H1 (cell line): ENCODE measurements at regions not wholly inside any gene's neighbourhood (a gene's known extent, or its start where the extent isn't known, plus 50 kb on each side); places are given as distances from the start of the nearest gene placed in this dataset.

Experiments
- CTCF ChIA-PET: fragments of 300-600 bp; sonication (Branson Sonifier 250); formaldehyde crosslinking; loops from one replicate; lab custom pipeline; 2021; ENCODE audit not compliant: partially characterized antibody; lab: Charles Lee
- POLR2A ChIA-PET: fragments of 300-600 bp; sonication (Branson Sonifier 250); formaldehyde crosslinking; loops from one replicate; lab custom pipeline; 2021; ENCODE audit warnings: inconsistent platforms; ENCODE audit not compliant: partially characterized antibody; lab: Charles Lee
- DNase-seq, 2 experiments: peaks; one replicate each; pipeline versions ENCODE4 v3.0.0 to v3.0.0-alpha.2; 2010 to 2022; ENCODE audit warnings: low spot score in 2 of 2, low read depth in 1 of 2, mixed read lengths in 1 of 2
- FAIRE-seq: peaks from 2 replicates; lab custom pipeline; 2011; peaks lifted over from hg19 to GRCh38; lab: Jason Lieb, UNC
- H2AFZ ChIP-seq: 2 replicates; pipeline ENCODE4 v1.8.1; 2012; ENCODE audit warnings: low read length, inconsistent platforms
- H2AK5ac ChIP-seq: 2 replicates; pipeline ENCODE4 v1.6.1; 2013; ENCODE audit warnings: low read depth, low read length
- H2BK120ac ChIP-seq: replicated peaks from 2 replicates; pipeline ENCODE3; 2013; ENCODE audit warnings: low read depth, low read length, inconsistent platforms
- H2BK12ac ChIP-seq: 2 replicates; pipeline ENCODE4 v1.6.1; 2013; ENCODE audit warnings: low read depth, low read length
- H2BK15ac ChIP-seq: 2 replicates; pipeline ENCODE4 v1.6.1; 2013; ENCODE audit warnings: low read length
- H2BK20ac ChIP-seq: 2 replicates; pipeline ENCODE4 v1.6.1; 2013; ENCODE audit warnings: low read length
- H2BK5ac ChIP-seq: 2 replicates; pipeline ENCODE4 v1.6.1; 2013; ENCODE audit warnings: low read depth, low read length
- H3K14ac ChIP-seq: 2 replicates; pipeline ENCODE4 v1.6.1; 2013; ENCODE audit warnings: inconsistent platforms; ENCODE audit not compliant: insufficient read length
- H3K18ac ChIP-seq: 2 replicates; pipeline ENCODE4 v1.6.1; 2013; ENCODE audit warnings: low read length; ENCODE audit errors: extremely low read depth
- H3K23ac ChIP-seq: 2 replicates; pipeline ENCODE4 v1.6.1; 2013; ENCODE audit warnings: inconsistent platforms; ENCODE audit not compliant: insufficient read length
- H3K23me2 ChIP-seq: 2 replicates; pipeline ENCODE4 v1.6.1; 2013; ENCODE audit warnings: low read depth, low read length
- H3K27ac ChIP-seq: 2 replicates; pipeline ENCODE4 v1.6.1; 2011; ENCODE audit warnings: low read depth, low read length, inconsistent platforms
- H3K27me3 ChIP-seq, 4 experiments: replicated peaks in 1 of 4; 1 replicate in 1 of 4; 2 replicates in 3 of 4; pipeline versions ENCODE4 v1.6.1 to v1.8.1; 2011 to 2013; ENCODE audit warnings: low read length in 3 of 4, mild to moderate bottlenecking in 3 of 4, inconsistent platforms in 2 of 4, mixed read lengths in 2 of 4, moderate library complexity in 1 of 4; ENCODE audit not compliant: control insufficient read depth in 3 of 4, insufficient read depth in 3 of 4; ENCODE audit errors: extremely low read depth in 1 of 4
- H3K36me3 ChIP-seq, 4 experiments: 2 replicates each; pipeline versions ENCODE4 v1.6.1 to v1.8.1; 2011 to 2013; ENCODE audit warnings: mild to moderate bottlenecking in 4 of 4, low read length in 3 of 4, moderate library complexity in 2 of 4, control low read depth in 1 of 4, inconsistent platforms in 1 of 4; ENCODE audit not compliant: insufficient read depth in 4 of 4, control insufficient read depth in 2 of 4
- H3K4ac ChIP-seq: replicated peaks from 2 replicates; pipeline ENCODE3; 2013; ENCODE audit warnings: low read length, low read depth, mixed read lengths, inconsistent platforms; ENCODE audit not compliant: insufficient read length
- H3K4me1 ChIP-seq, 4 experiments: replicated peaks in 1 of 4; 1 replicate in 1 of 4; 2 replicates in 3 of 4; pipeline versions ENCODE4 v1.6.1 to v1.8.1; 2011 to 2013; ENCODE audit warnings: low read length in 3 of 4, inconsistent platforms in 2 of 4, mixed read lengths in 1 of 4; ENCODE audit not compliant: insufficient read depth in 4 of 4, control insufficient read depth in 3 of 4
- H3K4me2 ChIP-seq, 2 experiments: 2 replicates each; pipeline versions ENCODE4 v1.6.1 to v1.8.1; 2011 to 2013; ENCODE audit warnings: low read depth in 2 of 2, low read length in 2 of 2, control low read depth in 1 of 2, inconsistent platforms in 1 of 2, mild to moderate bottlenecking in 1 of 2; ENCODE audit not compliant: insufficient read depth in 1 of 2
- H3K4me3 ChIP-seq, 4 experiments: fragments of 200-600, 300-600 bp in 1 of 4; sonication (generic), shearing (Covaris generic), sonication (Bioruptor Twin) in 1 of 4; 2 replicates each; pipeline versions ENCODE4 v1.5.1 to v1.8.1; 2011 to 2016; ENCODE audit warnings: low read length in 4 of 4, low read depth in 3 of 4, control low read depth in 2 of 4, inconsistent platforms in 2 of 4, mild to moderate bottlenecking in 2 of 4, mixed read lengths in 1 of 4, moderate library complexity in 1 of 4; ENCODE audit not compliant: insufficient read depth in 2 of 4; ENCODE audit errors: extremely low read depth in 1 of 4
- H3K56ac ChIP-seq: replicated peaks from 2 replicates; pipeline ENCODE3; 2013; ENCODE audit warnings: low read depth, mild to moderate bottlenecking, mixed read lengths, low read length, inconsistent platforms; ENCODE audit not compliant: insufficient read length
- H3K79me1 ChIP-seq: 2 replicates; pipeline ENCODE4 v1.6.1; 2013; ENCODE audit warnings: low read depth, low read length, control low read depth
- H3K79me2 ChIP-seq, 2 experiments: 2 replicates each; pipeline versions ENCODE4 v1.6.1 to v1.8.1; 2012 to 2013; ENCODE audit warnings: low read length in 2 of 2, mild to moderate bottlenecking in 2 of 2, inconsistent platforms in 1 of 2; ENCODE audit not compliant: insufficient read depth in 2 of 2, control insufficient read depth in 1 of 2
- H3K9ac ChIP-seq, 4 experiments: replicated peaks in 1 of 4; 1 replicate in 1 of 4; 2 replicates in 3 of 4; pipeline versions ENCODE4 v1.6.1 to v1.8.1; 2011 to 2013; ENCODE audit warnings: low read depth in 3 of 4, low read length in 3 of 4, control low read depth in 2 of 4, mild to moderate bottlenecking in 2 of 4, moderate library complexity in 2 of 4, inconsistent platforms in 1 of 4; ENCODE audit errors: extremely low read depth in 1 of 4
- H3K9me3 ChIP-seq, 2 experiments: 2 replicates each; pipeline versions ENCODE4 v1.6.1 to v1.8.1; 2012 to 2013; ENCODE audit warnings: mild to moderate bottlenecking in 2 of 2, moderate library complexity in 2 of 2, control low read depth in 1 of 2, inconsistent platforms in 1 of 2, low read depth in 1 of 2, low read length in 1 of 2, mixed read lengths in 1 of 2; ENCODE audit not compliant: insufficient read depth in 2 of 2
- H4K20me1 ChIP-seq, 2 experiments: replicated peaks in 1 of 2; 2 replicates each; pipeline versions ENCODE3 to v1.8.1; 2011 to 2013; ENCODE audit warnings: inconsistent platforms in 2 of 2, low read length in 2 of 2, mild to moderate bottlenecking in 1 of 2; ENCODE audit not compliant: insufficient read depth in 2 of 2, control insufficient read depth in 1 of 2
- H4K5ac ChIP-seq: 2 replicates; pipeline ENCODE4 v1.6.1; 2013; ENCODE audit warnings: low read length, low read depth, mixed read lengths, inconsistent platforms; ENCODE audit not compliant: insufficient read length
- H4K8ac ChIP-seq: 2 replicates; pipeline ENCODE4 v1.8.0; 2013; ENCODE audit warnings: mild to moderate bottlenecking, moderate library complexity, low read length, inconsistent platforms; ENCODE audit not compliant: insufficient read depth; ENCODE audit errors: extremely low read depth
- H4K91ac ChIP-seq: replicated peaks from 2 replicates; pipeline ENCODE3; 2013; ENCODE audit warnings: low read length, mixed read lengths, inconsistent platforms; ENCODE audit not compliant: insufficient read length
- ASH2L ChIP-seq: fragments of 200-600, 300-600 bp; sonication (generic); IDR thresholded peaks from one replicate; pipeline ENCODE4 v1.7.1; 2017; ENCODE audit warnings: low read length
- ATF2 ChIP-seq: IDR thresholded peaks from 2 replicates; pipeline ENCODE4 v1.6.1; 2012; ENCODE audit warnings: low read length, inconsistent platforms
- CHD2 ChIP-seq: IDR thresholded peaks from 2 replicates; pipeline ENCODE4 v1.6.1; 2012; ENCODE audit warnings: low read length, improper control_type of control experiment
- GABPA ChIP-seq: IDR thresholded peaks from 2 replicates; pipeline ENCODE4 v1.6.1; 2011; ENCODE audit warnings: mild to moderate bottlenecking, low read length, moderate library complexity, borderline replicate concordance; ENCODE audit not compliant: insufficient read depth
- JUND ChIP-seq: IDR thresholded peaks from 2 replicates; pipeline ENCODE4 v1.6.1; 2011; ENCODE audit warnings: mild to moderate bottlenecking, improper control_type of control experiment, low read length
- KDM1A ChIP-seq: fragments of 200-600, 300-600 bp; sonication (generic); IDR thresholded peaks from 2 replicates; pipeline ENCODE4 v1.7.1; 2016; ENCODE audit warnings: mild to moderate bottlenecking, low read length, borderline replicate concordance
- KDM4A ChIP-seq: IDR thresholded peaks from one replicate; pipeline ENCODE4 v1.7.1; 2012; ENCODE audit warnings: low read depth, mild to moderate bottlenecking, moderate library complexity, low read length, inconsistent platforms; ENCODE audit not compliant: severe bottlenecking
- POLR2A ChIP-seq, 2 experiments: IDR thresholded peaks; 1 replicate in 1 of 2; 2 replicates in 1 of 2; pipeline ENCODE4 v1.6.1; 2011; ENCODE audit warnings: low read depth in 2 of 2, low read length in 2 of 2, mild to moderate bottlenecking in 2 of 2; ENCODE audit errors: control extremely low read depth in 1 of 2
- POLR2AphosphoS5 ChIP-seq: IDR thresholded peaks from 2 replicates; pipeline ENCODE4 v1.6.1; 2011; ENCODE audit warnings: low read depth, low read length
- RAD21 ChIP-seq, 2 experiments: IDR thresholded peaks in 1 of 2; conservative IDR thresholded peaks in 1 of 2; 2 replicates each; pipeline ENCODE4 v1.6.1; 2011; ENCODE audit warnings: low read depth in 2 of 2, low read length in 2 of 2, improper control_type of control experiment in 1 of 2, inconsistent platforms in 1 of 2, mild to moderate bottlenecking in 1 of 2, moderate library complexity in 1 of 2
- SIX5 ChIP-seq: IDR thresholded peaks from 2 replicates; pipeline ENCODE4 v1.6.1; 2011; ENCODE audit warnings: mild to moderate bottlenecking, low read depth, low read length
- WGBS, 2 experiments: shearing (Covaris generic) in 1 of 2; methylation state at CpG; one replicate each; pipeline versions ENCODE4 v1.1.6 to v1.1.7; 2013 to 2015; ENCODE audit warnings: low lambda C conversion rate in 2 of 2, mixed read lengths in 2 of 2, inconsistent platforms in 1 of 2, low coverage in 1 of 2, missing lambda C conversion rate in 1 of 2; ENCODE audit not compliant: insufficient replicate concordance in 2 of 2, insufficient coverage in 1 of 2, insufficient read length in 1 of 2; ENCODE audit errors: extremely low coverage in 1 of 2, missing lambda C conversion rate in 1 of 2; 5-methylcytosine and 5-hydroxymethylcytosine counted together
- TF ChIP-seq, protein P1 (sequence below): IDR thresholded peaks from 2 replicates; pipeline ENCODE4 v1.6.1; 2011; ENCODE audit warnings: low read length, improper control_type of control experiment

GRCh38 chr1:187384504-187384903 is 555.8 kb downstream of the PLA2G4A start:
- CTCF ChIA-PET: interaction anchor here (0.6 to 1.8 kb wide), 5 partner anchors 20 to 902 kb away, joined by 3 to 5 read pairs (median 3); no protein-coding TSS in a partner anchor
- no peak overlapping the region for H3K23ac ChIP-seq
- TF ChIP-seq RAD21 (IDR thresholded peaks at IDR 0.05 in 1 of 2, conservative IDR thresholded peaks at IDR 0.05 in 1 of 2; ENCODE audit: low read depth in 2 of 2, low read length in 2 of 2) (no peak), SIX5 (no peak), CHD2 (no peak), KDM4A (no peak), GABPA (no peak), KDM1A (no peak), ATF2 (no peak), ASH2L (no peak), POLR2AphosphoS5 (no peak), POLR2A (IDR thresholded peaks at IDR 0.05; ENCODE audit: control extremely low read depth in 1 of 2, low read depth in 2 of 2, low read length in 2 of 2) (no peak), JUND (no peak)
- TF ChIP-seq, protein P1, sequence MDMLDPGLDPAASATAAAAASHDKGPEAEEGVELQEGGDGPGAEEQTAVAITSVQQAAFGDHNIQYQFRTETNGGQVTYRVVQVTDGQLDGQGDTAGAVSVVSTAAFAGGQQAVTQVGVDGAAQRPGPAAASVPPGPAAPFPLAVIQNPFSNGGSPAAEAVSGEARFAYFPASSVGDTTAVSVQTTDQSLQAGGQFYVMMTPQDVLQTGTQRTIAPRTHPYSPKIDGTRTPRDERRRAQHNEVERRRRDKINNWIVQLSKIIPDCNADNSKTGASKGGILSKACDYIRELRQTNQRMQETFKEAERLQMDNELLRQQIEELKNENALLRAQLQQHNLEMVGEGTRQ: no peak

More at GRCh38 chr1:187384504-187384903, 555.8 kb downstream of the PLA2G4A start:
- no peak overlapping the region for H3K14ac ChIP-seq
- no peak overlapping the region for H3K4ac ChIP-seq
- no peaks in the 10 kb centered on the region for H3K27me3 ChIP-seq
- H2BK5ac ChIP-seq: no peak overlapping the region
- no peaks in the 10 kb centered on the region for H3K23me2 ChIP-seq
- H3K4me2 ChIP-seq: no peak overlapping the region
- H3K18ac ChIP-seq: no peak overlapping the region
- POLR2A ChIA-PET: no interaction called here
- no peak overlapping the region for H4K91ac ChIP-seq
- FAIRE-seq: no peak
- no peak overlapping the region for H2BK20ac ChIP-seq
- no peaks in the 10 kb centered on the region for H3K79me2 ChIP-seq
- H2AK5ac ChIP-seq: no peak overlapping the region
- H4K5ac ChIP-seq: no peak overlapping the region
- H2AFZ ChIP-seq: no peak overlapping the region
- H3K27ac ChIP-seq: no peak overlapping the region
- H3K9ac ChIP-seq: no peak overlapping the region
- H2BK15ac ChIP-seq: no peak overlapping the region
- DNase-seq: no peak
- peaks cover 0 to under 1% (median 0%) of the 10 kb centered on the region in 4 experiments; a peak in 1 of 7 replicates for H3K4me1 ChIP-seq
- WGBS, 2 experiments: 87% methylated on average over 2 of the region's 2 CpGs; no CpG with 5 or more reads in 1 of the 2 experiments
- no peaks in the 10 kb centered on the region for H3K79me1 ChIP-seq
- H2BK12ac ChIP-seq: no peak overlapping the region
- H3K4me3 ChIP-seq: no peak overlapping the region
- H2BK120ac ChIP-seq: no peak overlapping the region
- H3K9me3 ChIP-seq: no peaks in the 10 kb centered on the region
- H3K36me3 ChIP-seq: no peaks in the 10 kb centered on the region
- no peaks in the 10 kb centered on the region for H4K20me1 ChIP-seq
- no peak overlapping the region for H3K56ac ChIP-seq
- no peak overlapping the region for H4K8ac ChIP-seq
